Ovary (tissue), 3 donors: ENCODE measurements at regions not wholly inside any gene's neighbourhood (a gene's known extent, or its start where the extent isn't known, plus 50 kb on each side); places are given as distances from the start of the nearest gene placed in this dataset.

Source experiments
- EP300 ChIP-seq: sonication (generic); formaldehyde crosslinking; IDR thresholded peaks from one replicate; pipeline ENCODE4 v1.6.1; 2017; ENCODE audit warnings: antibody characterized with exemption
- POLR2A ChIP-seq: fragments of 450-650 bp; IDR thresholded peaks from one replicate; pipeline ENCODE4 v1.6.1; 2017; ENCODE audit warnings: antibody characterized with exemption, mild to moderate bottlenecking, moderate library complexity
- TF ChIP-seq, protein P1 (sequence below), 3 donors: fragments of 450-650 bp in 2 of 3; fragments of 200-600 bp in 1 of 3; IDR thresholded peaks; one replicate each; pipeline versions ENCODE4 v1.5.1 to v1.8.0; 2016 to 2022; ENCODE audit warnings: antibody characterized with exemption in 3 of 3, mild to moderate bottlenecking in 1 of 3
- donor health status: DM: no; HTN: no; CAD: no.

DNA sequence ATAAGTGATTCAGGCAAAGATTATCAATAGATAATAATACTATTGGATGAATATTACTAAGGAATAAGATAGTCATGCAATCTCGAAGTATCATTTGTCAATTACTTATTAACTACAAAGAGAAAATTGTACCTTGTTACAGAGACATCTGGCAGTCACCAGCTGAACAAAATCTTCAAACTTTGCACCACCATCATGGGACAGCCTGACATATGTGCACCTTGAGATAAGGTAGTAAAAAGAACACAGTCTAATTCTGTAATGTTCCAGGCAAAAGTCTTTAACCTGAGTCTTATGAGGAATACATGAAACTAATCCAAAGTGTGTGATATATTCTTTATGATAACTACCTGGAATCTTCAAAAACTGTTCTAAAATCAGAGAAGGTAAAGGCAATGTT lies 423.0 kb upstream of the ZNF608 start:
- TF ChIP-seq, protein P1, sequence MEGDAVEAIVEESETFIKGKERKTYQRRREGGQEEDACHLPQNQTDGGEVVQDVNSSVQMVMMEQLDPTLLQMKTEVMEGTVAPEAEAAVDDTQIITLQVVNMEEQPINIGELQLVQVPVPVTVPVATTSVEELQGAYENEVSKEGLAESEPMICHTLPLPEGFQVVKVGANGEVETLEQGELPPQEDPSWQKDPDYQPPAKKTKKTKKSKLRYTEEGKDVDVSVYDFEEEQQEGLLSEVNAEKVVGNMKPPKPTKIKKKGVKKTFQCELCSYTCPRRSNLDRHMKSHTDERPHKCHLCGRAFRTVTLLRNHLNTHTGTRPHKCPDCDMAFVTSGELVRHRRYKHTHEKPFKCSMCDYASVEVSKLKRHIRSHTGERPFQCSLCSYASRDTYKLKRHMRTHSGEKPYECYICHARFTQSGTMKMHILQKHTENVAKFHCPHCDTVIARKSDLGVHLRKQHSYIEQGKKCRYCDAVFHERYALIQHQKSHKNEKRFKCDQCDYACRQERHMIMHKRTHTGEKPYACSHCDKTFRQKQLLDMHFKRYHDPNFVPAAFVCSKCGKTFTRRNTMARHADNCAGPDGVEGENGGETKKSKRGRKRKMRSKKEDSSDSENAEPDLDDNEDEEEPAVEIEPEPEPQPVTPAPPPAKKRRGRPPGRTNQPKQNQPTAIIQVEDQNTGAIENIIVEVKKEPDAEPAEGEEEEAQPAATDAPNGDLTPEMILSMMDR (IDR thresholded peaks at IDR 0.05): no peak
- TF ChIP-seq POLR2A: no peak
- TF ChIP-seq EP300: no peak
